ENCODE measurements at regions not wholly inside any gene's neighbourhood (a gene's known extent, or its start where the extent isn't known, plus 50 kb on each side); places are given as distances from the start of the nearest gene placed in this dataset.

GRCh38 chr3:140763532-140763931 lies 85.7 kb downstream of the TRIM42 start:
- TF ChIP-seq POLR2A (IDR thresholded peaks at IDR 0.05) (no peak), CTCF (IDR thresholded peaks at IDR 0.05) (no peak)

Measured in esophagus squamous epithelium (tissue), 4 donors.